Caco-2 (cell line): ENCODE measurements at regions not wholly inside any gene's neighbourhood (a gene's known extent, or its start where the extent isn't known, plus 50 kb on each side); places are given as distances from the start of the nearest gene placed in this dataset.

ENCODE experiments used
- BruUV-seq: library from RNA; stranded (reverse); fragments of 400-500 nt; replicated peaks from 2 replicates; lab custom pipeline; 2021; lab: Mats Ljungman, UMichigan
- CTCF ChIA-PET: fragments of 300-600 bp; sonication (Branson Sonifier 250); formaldehyde crosslinking; loops from one replicate; lab custom pipeline; 2022; ENCODE audit warnings: antibody characterized with exemption; lab: Charles Lee
- POLR2A ChIA-PET: fragments of 300-600 bp; sonication (Branson Sonifier 250); formaldehyde crosslinking; loops from one replicate; lab custom pipeline; 2022; ENCODE audit warnings: antibody characterized with exemption; lab: Charles Lee
- DNase-seq, 2 experiments: peaks; one replicate each; pipeline versions ENCODE4 v3.0.0 to v3.0.0-alpha.2; 2020 to 2022
- H3K27me3 ChIP-seq: replicated peaks from 2 replicates; pipeline ENCODE4 v1.6.0; 2011; ENCODE audit warnings: low read length; ENCODE audit not compliant: control insufficient read depth, insufficient read depth
- H3K36me3 ChIP-seq: 2 replicates; pipeline ENCODE4 v1.5.1; 2011; ENCODE audit warnings: low read length; ENCODE audit not compliant: control insufficient read depth, insufficient read depth
- H3K4me1 ChIP-seq: fragments of 250-450 bp; sonication (Bioruptor Pico); 2 replicates; pipeline ENCODE4 v1.5.1; 2020; ENCODE audit warnings: mild to moderate bottlenecking
- H3K4me3 ChIP-seq: 2 replicates; pipeline ENCODE4 v1.5.1; 2011; ENCODE audit warnings: low read depth, mild to moderate bottlenecking, control low read depth, low read length
- H3K9me3 ChIP-seq: fragments of 250-450 bp; sonication (Bioruptor Pico); 2 replicates; pipeline ENCODE4 v1.5.1; 2020; ENCODE audit warnings: mild to moderate bottlenecking, moderate library complexity
- H3K27ac Mint-ChIP-seq: one replicate; pipeline ENCODE4 v1.8.0; 2022; ENCODE audit warnings: mixed read lengths; ENCODE audit not compliant: unreplicated experiment
- H3K27me3 Mint-ChIP-seq: one replicate; pipeline ENCODE4 v1.8.0; 2022; ENCODE audit warnings: mixed read lengths; ENCODE audit not compliant: insufficient read depth, unreplicated experiment
- H3K36me3 Mint-ChIP-seq: one replicate; pipeline ENCODE4 v1.8.0; 2022; ENCODE audit warnings: mild to moderate bottlenecking, mixed read lengths; ENCODE audit not compliant: insufficient read depth, unreplicated experiment
- H3K4me1 Mint-ChIP-seq: one replicate; pipeline ENCODE4 v1.8.0; 2022; ENCODE audit warnings: low read depth, mixed read lengths; ENCODE audit not compliant: unreplicated experiment
- H3K4me3 Mint-ChIP-seq: one replicate; pipeline ENCODE4 v1.8.0; 2022; ENCODE audit warnings: mild to moderate bottlenecking, moderate library complexity, mixed read lengths; ENCODE audit not compliant: unreplicated experiment
- H3K9me3 Mint-ChIP-seq: one replicate; pipeline ENCODE4 v1.8.0; 2022; ENCODE audit warnings: mixed read lengths; ENCODE audit not compliant: unreplicated experiment
- CTCF ChIP-seq, 2 experiments: fragments of 200-600 bp in 1 of 2; IDR thresholded peaks; 1 replicate in 1 of 2; 2 replicates in 1 of 2; pipeline versions ENCODE4 v1.5.1 to v1.8.0; 2011 to 2022; ENCODE audit warnings: antibody characterized with exemption in 1 of 2, control low read depth in 1 of 2, inconsistent platforms in 1 of 2, low read depth in 1 of 2, low read length in 1 of 2, mild to moderate bottlenecking in 1 of 2, moderate library complexity in 1 of 2; ENCODE audit not compliant: insufficient read depth in 1 of 2, severe bottlenecking in 1 of 2, unreplicated experiment in 1 of 2
- intact Hi-C: fragments of 100-400 bp; cut with micrococcal nuclease; formaldehyde crosslinking; loops from one replicate; pipeline ENCODE4 v1.10.0; 2022; ENCODE audit not compliant: unreplicated experiment

GRCh38 chr2:9695941-9696340 lies 65.1 kb upstream of the YWHAQ start:
- intact Hi-C loops = loop anchor here (1.0 to 2.0 kb wide), 3 partner anchors 51 to 141 kb away; partner anchors contain the start of genes ADAM17 and YWHAQ
- H3K27me3 Mint-ChIP-seq = no peaks in the 10 kb centered on the region
- ChIA-PET CTCF (interaction anchor here (0.6 to 1.4 kb wide), 4 partner anchors 13 to 348 kb away, joined by 3 to 4 read pairs (median 4); partner anchors contain the start of gene ADAM17), POLR2A (interaction anchor here (1.9 kb wide), 1 partner anchor 65 kb away, joined by 13 read pairs; the partner anchor contains the start of gene YWHAQ)
- H3K27ac Mint-ChIP-seq = peak overlapping the region; percentile 88
- DNase-seq = peak; percentile 75 to 80
- no peaks in the 10 kb centered on the region for H3K27me3 ChIP-seq
- TF ChIP-seq CTCF (IDR thresholded peaks at IDR 0.05; ENCODE audit: insufficient read depth in 1 of 2, low read depth in 1 of 2, low read length in 1 of 2, severe bottlenecking in 1 of 2, unreplicated experiment in 1 of 2) = no peak
- H3K4me1 Mint-ChIP-seq = peaks cover 19% of the 10 kb centered on the region
- no peaks in the 10 kb centered on the region for H3K9me3 ChIP-seq
- H3K36me3 Mint-ChIP-seq = no peaks in the 10 kb centered on the region
- H3K9me3 Mint-ChIP-seq = no peaks in the 10 kb centered on the region
- BruUV-seq = no TSS peak
- H3K4me3 Mint-ChIP-seq = no peak overlapping the region
- H3K36me3 ChIP-seq = no peaks in the 10 kb centered on the region
- no peak overlapping the region for H3K4me3 ChIP-seq
- H3K4me1 ChIP-seq = peaks cover 38% of the 10 kb centered on the region

GRCh38 chr2:9696731-9697130 lies 65.9 kb upstream of the YWHAQ start:
- Histone ChIP-seq H3K27me3 (no peaks in the 10 kb centered on the region), H3K4me1 (peaks cover 38% of the 10 kb centered on the region), H3K4me3 (no peak overlapping the region), H3K9me3 (no peaks in the 10 kb centered on the region), H3K36me3 (no peaks in the 10 kb centered on the region)
- intact Hi-C loops = loop anchor here (1.0 to 2.0 kb wide), 3 partner anchors 52 to 141 kb away; partner anchors contain the start of genes ADAM17 and YWHAQ
- DNase-seq = no peak
- H3K4me1 Mint-ChIP-seq = peaks cover 19% of the 10 kb centered on the region
- no peak for TF ChIP-seq CTCF (IDR thresholded peaks at IDR 0.05; ENCODE audit: insufficient read depth in 1 of 2, low read depth in 1 of 2, low read length in 1 of 2, severe bottlenecking in 1 of 2, unreplicated experiment in 1 of 2)
- H3K36me3 Mint-ChIP-seq = no peaks in the 10 kb centered on the region
- no peak overlapping the region for H3K4me3 Mint-ChIP-seq
- ChIA-PET POLR2A (interaction anchor here (1.9 kb wide), 1 partner anchor 66 kb away, joined by 13 read pairs; the partner anchor contains the start of gene YWHAQ), CTCF (interaction anchor here (1.4 kb wide), 2 partner anchors 74 to 141 kb away, joined by 3 to 4 read pairs; partner anchors contain the start of gene ADAM17)
- no TSS peak for BruUV-seq
- H3K27ac Mint-ChIP-seq = peak overlapping the region; percentile 88
- no peaks in the 10 kb centered on the region for H3K27me3 Mint-ChIP-seq
- H3K9me3 Mint-ChIP-seq = no peaks in the 10 kb centered on the region

- no peaks in the 10 kb centered on the region for H3K9me3 Mint-ChIP-seq
- CTCF ChIA-PET = no interaction called here
- TF ChIP-seq CTCF (IDR thresholded peaks at IDR 0.05; ENCODE audit: insufficient read depth in 1 of 2, low read depth in 1 of 2, low read length in 1 of 2, severe bottlenecking in 1 of 2, unreplicated experiment in 1 of 2) = no peak
These were observed 67.1 kb upstream of the YWHAQ start for GRCh38 chr2:9697909-9698308.

More at GRCh38 chr2:9697909-9698308, 67.1 kb upstream of the YWHAQ start:
- Mint-ChIP-seq H3K36me3 (no peaks in the 10 kb centered on the region), H3K4me3 (no peak overlapping the region), H3K27me3 (no peaks in the 10 kb centered on the region), H3K27ac (peak overlapping the region; percentile 69), H3K4me1 (peaks cover 19% of the 10 kb centered on the region)
- no peak for DNase-seq
- no peaks in the 10 kb centered on the region for H3K36me3 ChIP-seq
- intact Hi-C loops = loop anchor here (2.0 kb wide), 2 partner anchors 53 to 67 kb away; partner anchors contain the start of gene YWHAQ
- BruUV-seq = no TSS peak
- no peaks in the 10 kb centered on the region for H3K9me3 ChIP-seq
- POLR2A ChIA-PET = no interaction called here
- no peak overlapping the region for H3K4me3 ChIP-seq
- H3K4me1 ChIP-seq = peaks cover 38% of the 10 kb centered on the region
- H3K27me3 ChIP-seq = no peaks in the 10 kb centered on the region
